ENCODE measurements at regions not wholly inside any gene's neighbourhood (a gene's known extent, or its start where the extent isn't known, plus 50 kb on each side); places are given as distances from the start of the nearest gene placed in this dataset.

- Histone ChIP-seq H4K91ac (ENCODE audit: low read length) (peak overlapping the region; percentile 34), H3K18ac (ENCODE audit: low read depth in 1 of 2, low read length in 2 of 2) (peak overlapping the region in 1 of 2 experiments; percentile 9), H3K4ac (ENCODE audit: low read depth in 1 of 2, low read length in 2 of 2) (peak overlapping the region in 1 of 2 experiments; percentile 30), H2AK5ac (ENCODE audit: low read length, severe bottlenecking) (no peak overlapping the region), H4K8ac (ENCODE audit: low read length) (peak overlapping the region; percentile 4), H3K27ac (ENCODE audit: low read length, poor library complexity, severe bottlenecking) (no peak overlapping the region), H2BK15ac (ENCODE audit: low read depth, poor library complexity, severe bottlenecking) (no peak overlapping the region), H3K23ac (ENCODE audit: low read length in 2 of 2) (no peak overlapping the region), H3K14ac (ENCODE audit: low read length in 2 of 2) (no peak overlapping the region), H3K4me1 (ENCODE audit: control insufficient read depth, insufficient read depth, low read depth, low read length) (peaks cover 1% of the 10 kb centered on the region), H3K36me3 (ENCODE audit: control insufficient read depth in 1 of 2, insufficient read depth in 2 of 2, low read depth in 1 of 2, low read length in 2 of 2) (no peaks in the 10 kb centered on the region), H2BK5ac (ENCODE audit: low read depth, low read length, poor library complexity, severe bottlenecking) (no peak overlapping the region), H3K27me3 (ENCODE audit: control insufficient read depth in 1 of 2, insufficient read depth in 1 of 2, low read length in 2 of 2) (no peaks in the 10 kb centered on the region), H3K9ac (ENCODE audit: low read length) (no peak overlapping the region), H2BK12ac (ENCODE audit: low read length in 2 of 2) (no peak overlapping the region), H2AFZ (ENCODE audit: low read depth, low read length) (no peak overlapping the region), H3K79me1 (replicated peaks; ENCODE audit: low read length, poor library complexity, severe bottlenecking) (no peaks in the 10 kb centered on the region), H2BK120ac (ENCODE audit: low read depth, low read length) (no peak overlapping the region), H3K9me3 (ENCODE audit: control insufficient read depth, low read length) (no peaks in the 10 kb centered on the region), H3K4me2 (ENCODE audit: low read length, poor library complexity, severe bottlenecking) (no peak overlapping the region), H3K4me3 (ENCODE audit: insufficient read depth in 1 of 2, low read depth in 1 of 2, low read length in 2 of 2) (no peak overlapping the region)
- whole genome bisulfite sequencing, result 62% methylated on average over 2 of the region's 2 CpGs
- DNase-seq, result no peak
Measured at GRCh38 chr12:87150969-87151662, 878.1 kb downstream of the C12orf50 start.

DNA sequence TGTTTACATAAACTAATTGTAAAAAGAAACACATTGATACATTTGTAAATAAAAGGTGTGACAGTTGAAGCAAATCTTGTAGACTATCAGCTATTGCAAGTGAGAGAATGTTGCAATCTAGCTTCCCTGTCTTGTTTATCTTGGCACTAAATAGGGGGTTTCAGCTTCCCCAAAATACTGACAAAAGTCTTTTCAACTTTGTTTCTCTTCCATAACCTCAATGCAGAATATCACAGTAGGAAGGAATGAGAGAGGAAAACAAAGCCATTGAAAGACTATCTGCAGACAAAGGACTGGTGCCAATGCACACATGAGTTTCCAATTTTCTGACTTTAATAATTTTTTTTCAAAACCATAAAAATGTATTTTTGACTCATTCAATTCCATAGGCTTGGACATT, 886.2 kb upstream of the MGAT4C start:
- Histone ChIP-seq H2AFZ (ENCODE audit: low read depth, low read length) (no peak overlapping the region), H3K27me3 (ENCODE audit: control insufficient read depth in 1 of 2, insufficient read depth in 1 of 2, low read length in 2 of 2) (no peaks in the 10 kb centered on the region), H3K4me3 (ENCODE audit: insufficient read depth in 1 of 2, low read depth in 1 of 2, low read length in 2 of 2) (no peak overlapping the region), H3K4ac (ENCODE audit: low read depth in 1 of 2, low read length in 2 of 2) (no peak overlapping the region), H3K4me1 (ENCODE audit: control insufficient read depth, insufficient read depth, low read depth, low read length) (no peaks in the 10 kb centered on the region), H3K9ac (ENCODE audit: low read length) (no peak overlapping the region), H4K8ac (ENCODE audit: low read length) (no peak overlapping the region), H3K23ac (ENCODE audit: low read length in 2 of 2) (no peak overlapping the region), H3K9me3 (ENCODE audit: control insufficient read depth, low read length) (no peaks in the 10 kb centered on the region), H2BK12ac (ENCODE audit: low read length in 2 of 2) (no peak overlapping the region), H2BK5ac (ENCODE audit: low read depth, low read length, poor library complexity, severe bottlenecking) (no peak overlapping the region), H3K18ac (ENCODE audit: low read depth in 1 of 2, low read length in 2 of 2) (no peak overlapping the region), H2BK120ac (ENCODE audit: low read depth, low read length) (no peak overlapping the region), H3K4me2 (ENCODE audit: low read length, poor library complexity, severe bottlenecking) (no peak overlapping the region), H3K14ac (ENCODE audit: low read length in 2 of 2) (no peak overlapping the region), H3K36me3 (ENCODE audit: control insufficient read depth in 1 of 2, insufficient read depth in 2 of 2, low read depth in 1 of 2, low read length in 2 of 2) (no peaks in the 10 kb centered on the region), H3K27ac (ENCODE audit: low read length, poor library complexity, severe bottlenecking) (no peak overlapping the region), H4K91ac (ENCODE audit: low read length) (no peak overlapping the region), H2BK15ac (ENCODE audit: low read depth, poor library complexity, severe bottlenecking) (no peak overlapping the region), H3K79me1 (replicated peaks; ENCODE audit: low read length, poor library complexity, severe bottlenecking) (no peaks in the 10 kb centered on the region), H2AK5ac (ENCODE audit: low read length, severe bottlenecking) (no peak overlapping the region)
- DNase-seq, result no peak

DNA sequence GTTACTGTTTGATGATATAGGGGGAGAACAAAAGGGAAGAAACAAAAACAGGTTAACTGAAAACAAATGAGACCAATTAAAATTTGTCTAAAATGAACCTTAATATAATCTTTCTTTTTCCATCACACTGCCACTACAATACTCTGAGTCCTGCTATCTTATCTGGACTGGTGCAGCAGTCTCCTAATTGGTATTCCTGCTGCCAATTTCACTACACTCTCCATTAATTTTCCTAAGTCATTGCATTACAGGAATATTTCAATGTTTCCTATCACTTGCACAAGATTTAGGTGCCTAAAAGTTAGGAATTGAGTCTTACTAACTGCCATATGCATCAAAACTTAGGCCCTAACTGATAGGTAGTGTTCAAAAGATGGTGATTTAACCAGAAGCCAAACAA, 884.9 kb upstream of the MGAT4C start:
- no peak for DNase-seq
- H4K91ac ChIP-seq (ENCODE audit: low read length), result no peak overlapping the region
- no peak overlapping the region for H2BK15ac ChIP-seq (ENCODE audit: low read depth, poor library complexity, severe bottlenecking)

GRCh38 chr12:87140262-87140661, 884.1 kb upstream of the MGAT4C start:
- no peak overlapping the region for H3K14ac ChIP-seq (ENCODE audit: low read length in 2 of 2)
- H3K4me3 ChIP-seq (ENCODE audit: insufficient read depth in 1 of 2, low read depth in 1 of 2, low read length in 2 of 2), result no peak overlapping the region
- H2AFZ ChIP-seq (ENCODE audit: low read depth, low read length), result no peak overlapping the region
- no peak overlapping the region for H3K4me2 ChIP-seq (ENCODE audit: low read length, poor library complexity, severe bottlenecking)
- peaks cover 3% of the 10 kb centered on the region for H3K4me1 ChIP-seq (ENCODE audit: control insufficient read depth, insufficient read depth, low read depth, low read length)
- no peak overlapping the region for H3K23ac ChIP-seq (ENCODE audit: low read length in 2 of 2)
- H4K91ac ChIP-seq (ENCODE audit: low read length), result no peak overlapping the region
- no peaks in the 10 kb centered on the region for H3K79me1 ChIP-seq (replicated peaks; ENCODE audit: low read length, poor library complexity, severe bottlenecking)
- H3K9ac ChIP-seq (ENCODE audit: low read length), result peak overlapping the region; percentile 24
- no peak overlapping the region for H3K4ac ChIP-seq (ENCODE audit: low read depth in 1 of 2, low read length in 2 of 2)
- no peaks in the 10 kb centered on the region for H3K9me3 ChIP-seq (ENCODE audit: control insufficient read depth, low read length)
- H2BK120ac ChIP-seq (ENCODE audit: low read depth, low read length), result no peak overlapping the region
- H2BK15ac ChIP-seq (ENCODE audit: low read depth, poor library complexity, severe bottlenecking), result no peak overlapping the region
- H2BK12ac ChIP-seq (ENCODE audit: low read length in 2 of 2), result no peak overlapping the region
- no peak overlapping the region for H3K18ac ChIP-seq (ENCODE audit: low read depth in 1 of 2, low read length in 2 of 2)
- 100% methylated on average over 1 of the region's 1 CpG for WGBS
- no peak overlapping the region for H4K8ac ChIP-seq (ENCODE audit: low read length)
- peak; percentile 45 for DNase-seq
- H3K27ac ChIP-seq (ENCODE audit: low read length, poor library complexity, severe bottlenecking), result no peak overlapping the region
- no peaks in the 10 kb centered on the region for H3K27me3 ChIP-seq (ENCODE audit: control insufficient read depth in 1 of 2, insufficient read depth in 1 of 2, low read length in 2 of 2)
- H2AK5ac ChIP-seq (ENCODE audit: low read length, severe bottlenecking), result no peak overlapping the region
- H2BK5ac ChIP-seq (ENCODE audit: low read depth, low read length, poor library complexity, severe bottlenecking), result no peak overlapping the region
- H3K36me3 ChIP-seq (ENCODE audit: control insufficient read depth in 1 of 2, insufficient read depth in 2 of 2, low read depth in 1 of 2, low read length in 2 of 2), result no peaks in the 10 kb centered on the region

More for the DNA sequence above, 884.9 kb upstream of the MGAT4C start:
- no peaks in the 10 kb centered on the region for H3K9me3 ChIP-seq (ENCODE audit: control insufficient read depth, low read length)
- H2AK5ac ChIP-seq (ENCODE audit: low read length, severe bottlenecking), result no peak overlapping the region
- H4K8ac ChIP-seq (ENCODE audit: low read length), result no peak overlapping the region
- H3K9ac ChIP-seq (ENCODE audit: low read length), result no peak overlapping the region
- H3K4me3 ChIP-seq (ENCODE audit: insufficient read depth in 1 of 2, low read depth in 1 of 2, low read length in 2 of 2), result no peak overlapping the region
- H3K14ac ChIP-seq (ENCODE audit: low read length in 2 of 2), result no peak overlapping the region
- H2BK120ac ChIP-seq (ENCODE audit: low read depth, low read length), result no peak overlapping the region
- no peaks in the 10 kb centered on the region for H3K36me3 ChIP-seq (ENCODE audit: control insufficient read depth in 1 of 2, insufficient read depth in 2 of 2, low read depth in 1 of 2, low read length in 2 of 2)
- H3K18ac ChIP-seq (ENCODE audit: low read depth in 1 of 2, low read length in 2 of 2), result no peak overlapping the region
- H2BK12ac ChIP-seq (ENCODE audit: low read length in 2 of 2), result no peak overlapping the region
- peaks cover 3% of the 10 kb centered on the region for H3K4me1 ChIP-seq (ENCODE audit: control insufficient read depth, insufficient read depth, low read depth, low read length)
- no peak overlapping the region for H3K4ac ChIP-seq (ENCODE audit: low read depth in 1 of 2, low read length in 2 of 2)
- H3K27ac ChIP-seq (ENCODE audit: low read length, poor library complexity, severe bottlenecking), result no peak overlapping the region
- H3K27me3 ChIP-seq (ENCODE audit: control insufficient read depth in 1 of 2, insufficient read depth in 1 of 2, low read length in 2 of 2), result no peaks in the 10 kb centered on the region
- H2AFZ ChIP-seq (ENCODE audit: low read depth, low read length), result no peak overlapping the region
- H3K79me1 ChIP-seq (replicated peaks; ENCODE audit: low read length, poor library complexity, severe bottlenecking), result no peaks in the 10 kb centered on the region
- no peak overlapping the region for H2BK5ac ChIP-seq (ENCODE audit: low read depth, low read length, poor library complexity, severe bottlenecking)
- no peak overlapping the region for H3K4me2 ChIP-seq (ENCODE audit: low read length, poor library complexity, severe bottlenecking)
- H3K23ac ChIP-seq (ENCODE audit: low read length in 2 of 2), result no peak overlapping the region

Data from mesenchymal stem cell (in vitro differentiated cells and primary cell).